Mesenchymal stem cell (in vitro differentiated cells and primary cell): ENCODE measurements at regions not wholly inside any gene's neighbourhood (a gene's known extent, or its start where the extent isn't known, plus 50 kb on each side); places are given as distances from the start of the nearest gene placed in this dataset.

Experiments used
- DNase-seq: peaks from one replicate; pipeline ENCODE4 v3.0.0-alpha.2; 2013
- H2AFZ ChIP-seq: one replicate; pipeline ENCODE4 v1.6.1; 2013; ENCODE audit warnings: low read depth, mild to moderate bottlenecking, control low read depth, inconsistent platforms, low read length, moderate library complexity
- H2AK5ac ChIP-seq: 2 replicates; pipeline ENCODE4 v1.6.1; 2013; ENCODE audit warnings: low read length, moderate library complexity, mild to moderate bottlenecking, inconsistent platforms; ENCODE audit not compliant: severe bottlenecking
- H2BK120ac ChIP-seq: one replicate; pipeline ENCODE4 v1.6.1; 2013; ENCODE audit warnings: low read depth, mild to moderate bottlenecking, inconsistent platforms, low read length, moderate library complexity
- H2BK12ac ChIP-seq, 2 experiments: one replicate each; pipeline ENCODE4 v1.6.1; 2013; ENCODE audit warnings: inconsistent platforms in 2 of 2, low read length in 2 of 2, mild to moderate bottlenecking in 2 of 2, moderate library complexity in 2 of 2, control low read depth in 1 of 2
- H2BK15ac ChIP-seq: one replicate; pipeline ENCODE4 v1.6.1; 2013; ENCODE audit warnings: mild to moderate bottlenecking, low read depth, inconsistent platforms; ENCODE audit not compliant: poor library complexity, severe bottlenecking
- H2BK5ac ChIP-seq: 2 replicates; pipeline ENCODE4 v1.6.1; 2013; ENCODE audit warnings: low read depth, mild to moderate bottlenecking, low read length, control low read depth, inconsistent platforms; ENCODE audit not compliant: poor library complexity, severe bottlenecking
- H3K14ac ChIP-seq, 2 experiments: one replicate each; pipeline ENCODE4 v1.6.1; 2013; ENCODE audit warnings: inconsistent platforms in 2 of 2, low read length in 2 of 2, control low read depth in 1 of 2, mild to moderate bottlenecking in 1 of 2, moderate library complexity in 1 of 2
- H3K18ac ChIP-seq, 2 experiments: one replicate each; pipeline ENCODE4 v1.6.1; 2013; ENCODE audit warnings: inconsistent platforms in 2 of 2, low read length in 2 of 2, control low read depth in 1 of 2, low read depth in 1 of 2, mild to moderate bottlenecking in 1 of 2
- H3K23ac ChIP-seq, 2 experiments: one replicate each; pipeline ENCODE4 v1.6.1; 2013; ENCODE audit warnings: inconsistent platforms in 2 of 2, low read length in 2 of 2, mild to moderate bottlenecking in 2 of 2, moderate library complexity in 2 of 2, control low read depth in 1 of 2
- H3K27ac ChIP-seq: 2 replicates; pipeline ENCODE4 v1.5.1; 2013; ENCODE audit warnings: mild to moderate bottlenecking, moderate library complexity, low read length, control low read depth, inconsistent platforms; ENCODE audit not compliant: poor library complexity, severe bottlenecking
- H3K27me3 ChIP-seq, 2 experiments: 2 replicates each; pipeline versions ENCODE4 v1.6.1 to v1.7.0; 2013; ENCODE audit warnings: low read length in 2 of 2, mild to moderate bottlenecking in 2 of 2, moderate library complexity in 2 of 2, control low read depth in 1 of 2, inconsistent platforms in 1 of 2; ENCODE audit not compliant: control insufficient read depth in 1 of 2, insufficient read depth in 1 of 2
- H3K36me3 ChIP-seq, 2 experiments: 2 replicates each; pipeline versions ENCODE4 v1.6.1 to v1.7.0; 2013; ENCODE audit warnings: low read length in 2 of 2, control low read depth in 1 of 2, inconsistent platforms in 1 of 2, low read depth in 1 of 2, mild to moderate bottlenecking in 1 of 2; ENCODE audit not compliant: insufficient read depth in 2 of 2, control insufficient read depth in 1 of 2
- H3K4ac ChIP-seq, 2 experiments: one replicate each; pipeline ENCODE4 v1.6.1; 2013; ENCODE audit warnings: inconsistent platforms in 2 of 2, low read length in 2 of 2, mild to moderate bottlenecking in 2 of 2, moderate library complexity in 2 of 2, control low read depth in 1 of 2, low read depth in 1 of 2
- H3K4me1 ChIP-seq: 2 replicates; pipeline ENCODE4 v1.6.1; 2013; ENCODE audit warnings: low read depth, low read length, control low read depth; ENCODE audit not compliant: control insufficient read depth, insufficient read depth
- H3K4me2 ChIP-seq: 2 replicates; pipeline ENCODE4 v1.6.1; 2013; ENCODE audit warnings: low read length, mild to moderate bottlenecking, inconsistent platforms; ENCODE audit not compliant: poor library complexity, severe bottlenecking
- H3K4me3 ChIP-seq, 2 experiments: 2 replicates each; pipeline versions ENCODE4 v1.5.1 to v1.7.0; 2013; ENCODE audit warnings: low read length in 2 of 2, mild to moderate bottlenecking in 2 of 2, control low read depth in 1 of 2, low read depth in 1 of 2; ENCODE audit not compliant: insufficient read depth in 1 of 2
- H3K79me1 ChIP-seq: replicated peaks from 2 replicates; pipeline ENCODE4 v1.6.1; 2013; ENCODE audit warnings: mild to moderate bottlenecking, control low read depth, low read length, inconsistent platforms; ENCODE audit not compliant: poor library complexity, severe bottlenecking
- H3K9ac ChIP-seq: 2 replicates; pipeline ENCODE4 v1.7.0; 2013; ENCODE audit warnings: mild to moderate bottlenecking, low read length, moderate library complexity
- H3K9me3 ChIP-seq: 2 replicates; pipeline ENCODE4 v1.7.0; 2013; ENCODE audit warnings: mild to moderate bottlenecking, low read length; ENCODE audit not compliant: control insufficient read depth
- H4K8ac ChIP-seq: one replicate; pipeline ENCODE4 v1.6.1; 2013; ENCODE audit warnings: inconsistent platforms, mild to moderate bottlenecking, low read length, moderate library complexity
- H4K91ac ChIP-seq: one replicate; pipeline ENCODE4 v1.6.1; 2013; ENCODE audit warnings: mild to moderate bottlenecking, low read length, inconsistent platforms
- WGBS: methylation state at CpG from one replicate; pipeline ENCODE4 v1.1.7; 2013; ENCODE audit warnings: mixed read lengths; 5-methylcytosine and 5-hydroxymethylcytosine counted together

DNA sequence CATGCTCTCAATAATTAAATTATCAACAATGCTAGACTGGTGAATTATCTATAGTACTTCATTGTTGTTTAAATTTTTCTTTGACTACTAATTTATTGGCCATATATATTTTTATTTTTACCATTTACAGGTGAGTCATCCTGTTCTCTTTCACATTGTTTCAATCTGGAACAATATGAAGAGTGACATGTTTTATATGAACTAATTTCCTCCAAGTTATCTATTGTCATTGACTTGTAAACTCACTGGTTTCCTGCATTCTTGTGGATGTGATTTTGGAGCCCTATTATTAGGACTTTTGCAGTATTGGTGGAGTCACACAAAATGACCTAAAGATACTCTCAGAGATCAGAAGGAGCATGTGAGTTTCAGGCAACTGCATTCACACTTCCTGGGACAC is 297.7 kb downstream of the AEBP2 start:
- Histone ChIP-seq H2BK12ac (no peak overlapping the region), H3K36me3 (no peaks in the 10 kb centered on the region)

DNA sequence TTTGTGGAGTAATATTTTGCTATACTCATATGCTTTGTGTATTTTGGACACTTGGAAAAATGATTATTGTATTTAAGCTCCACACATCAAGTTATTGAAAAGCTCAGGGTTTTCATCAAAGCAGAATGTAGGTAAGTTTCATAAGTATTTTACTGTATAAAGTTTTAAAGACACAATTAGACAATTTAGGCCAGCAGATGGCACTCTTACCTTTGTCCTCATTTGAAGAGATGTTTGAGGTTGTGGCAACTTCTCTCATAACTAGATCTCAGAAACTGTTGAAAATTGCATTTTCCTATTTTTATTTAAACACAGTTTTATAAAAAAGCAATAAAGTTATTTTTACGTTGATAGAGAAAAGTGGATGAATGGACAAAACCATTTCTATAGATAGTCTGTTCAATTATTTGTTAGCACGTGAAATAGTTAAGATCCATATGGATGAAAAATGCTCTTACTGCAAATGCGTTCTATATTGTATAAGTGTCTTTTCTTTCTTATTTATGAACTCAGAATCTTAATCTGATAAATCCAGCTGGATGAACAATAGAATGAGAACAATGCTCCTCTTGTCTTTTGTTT is 300.0 kb downstream of the AEBP2 start:
- H3K4me3 ChIP-seq: no peak overlapping the region
- no peaks in the 10 kb centered on the region for H3K79me1 ChIP-seq
- H3K9ac ChIP-seq: no peak overlapping the region
- no peak overlapping the region for H3K23ac ChIP-seq
- no peak overlapping the region for H3K27ac ChIP-seq
- no peaks in the 10 kb centered on the region for H3K4me1 ChIP-seq
- H2AFZ ChIP-seq: no peak overlapping the region
- H3K9me3 ChIP-seq: no peaks in the 10 kb centered on the region
- WGBS: 50% methylated on average over 2 of the region's 3 CpGs
- H2BK5ac ChIP-seq: no peak overlapping the region
- H3K4me2 ChIP-seq: no peak overlapping the region
- H2BK15ac ChIP-seq: no peak overlapping the region
- no peak overlapping the region for H4K8ac ChIP-seq
- no peak overlapping the region for H2BK12ac ChIP-seq
- no peak overlapping the region for H2BK120ac ChIP-seq
- peak; percentile 76 for DNase-seq
- H3K4ac ChIP-seq: no peak overlapping the region
- no peak overlapping the region for H3K18ac ChIP-seq
- H3K36me3 ChIP-seq: no peaks in the 10 kb centered on the region
- H2AK5ac ChIP-seq: no peak overlapping the region
- H4K91ac ChIP-seq: no peak overlapping the region
- no peak overlapping the region for H3K14ac ChIP-seq
- H3K27me3 ChIP-seq: no peaks in the 10 kb centered on the region

More for the DNA sequence above, 297.7 kb downstream of the AEBP2 start:
- Histone ChIP-seq H3K27me3 (no peaks in the 10 kb centered on the region), H3K4me3 (no peak overlapping the region), H3K4ac (no peak overlapping the region), H4K91ac (no peak overlapping the region), H3K9me3 (no peaks in the 10 kb centered on the region), H3K27ac (no peak overlapping the region), H2AK5ac (no peak overlapping the region), H4K8ac (no peak overlapping the region), H3K23ac (no peak overlapping the region), H2BK120ac (no peak overlapping the region), H3K79me1 (no peaks in the 10 kb centered on the region), H3K4me2 (no peak overlapping the region), H3K4me1 (no peaks in the 10 kb centered on the region), H3K9ac (no peak overlapping the region), H2BK5ac (no peak overlapping the region), H2BK15ac (no peak overlapping the region), H3K18ac (no peak overlapping the region), H2AFZ (no peak overlapping the region), H3K14ac (no peak overlapping the region)
- no peak for DNase-seq

DNA sequence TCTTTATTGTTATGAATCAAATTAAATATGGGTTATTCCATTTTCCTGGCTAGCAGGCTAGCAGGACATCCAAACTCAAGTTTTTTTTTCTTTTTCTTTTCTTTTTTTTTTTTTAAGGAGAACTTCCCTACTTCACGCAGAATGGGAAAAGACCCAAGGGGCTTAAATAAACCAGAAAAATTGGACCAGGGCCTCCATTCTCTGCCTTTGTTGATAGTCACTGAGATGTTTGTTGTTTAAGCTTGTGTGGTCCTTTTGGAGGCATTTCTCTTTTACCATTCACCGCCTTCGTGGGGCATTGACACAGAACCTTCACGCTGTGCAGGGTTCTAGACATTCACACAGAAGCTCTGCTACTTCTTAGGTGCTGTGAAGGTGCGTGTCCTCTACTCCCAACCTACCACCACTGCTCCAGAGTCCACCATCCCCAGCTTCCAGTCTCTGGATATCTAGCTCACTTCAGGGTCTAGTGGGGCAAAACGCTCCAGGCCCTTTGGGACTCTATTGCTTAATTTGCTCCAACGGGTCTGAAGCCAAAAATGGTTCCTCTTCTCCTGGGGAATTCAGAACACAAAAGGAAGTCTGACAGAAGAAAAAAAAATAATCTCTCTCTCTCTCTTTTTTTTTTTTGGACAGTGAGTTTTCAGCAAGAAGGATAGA is 301.3 kb downstream of the AEBP2 start:
- Histone ChIP-seq H2AK5ac (peak overlapping the region; percentile 69), H3K79me1 (no peaks in the 10 kb centered on the region), H3K4ac (no peak overlapping the region), H3K27me3 (no peaks in the 10 kb centered on the region), H2BK15ac (no peak overlapping the region), H2BK5ac (no peak overlapping the region), H4K8ac (no peak overlapping the region), H4K91ac (no peak overlapping the region), H3K14ac (no peak overlapping the region), H2BK12ac (peak overlapping the region in 1 of 2 experiments; percentile 92), H2AFZ (no peak overlapping the region), H3K9ac (no peak overlapping the region), H3K27ac (no peak overlapping the region), H3K4me3 (no peak overlapping the region), H3K23ac (no peak overlapping the region), H3K9me3 (no peaks in the 10 kb centered on the region), H2BK120ac (no peak overlapping the region), H3K4me2 (no peak overlapping the region), H3K18ac (peak overlapping the region in 1 of 2 experiments; percentile 66), H3K36me3 (no peaks in the 10 kb centered on the region), H3K4me1 (no peaks in the 10 kb centered on the region)
- DNase-seq: no peak
- WGBS: 90% methylated on average over 6 of the region's 7 CpGs

DNA sequence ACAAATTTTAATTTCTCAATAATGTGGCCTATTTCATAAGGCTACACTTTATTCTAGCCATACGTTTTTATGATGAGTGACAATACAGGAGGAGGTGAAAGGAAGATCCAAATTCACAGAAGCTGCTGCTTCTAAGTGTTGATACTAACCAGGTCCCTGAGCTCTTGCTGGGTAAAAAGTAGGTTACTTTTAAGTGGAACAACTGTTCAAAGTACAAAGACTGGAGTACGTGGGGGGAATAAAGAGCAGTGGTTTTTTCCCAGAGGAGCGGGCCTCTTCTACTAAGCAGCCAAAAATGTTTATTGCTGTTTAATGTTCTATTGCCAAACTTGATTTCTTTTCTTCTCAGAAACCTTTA is 301.8 kb downstream of the AEBP2 start:
- Histone ChIP-seq H3K36me3 (no peaks in the 10 kb centered on the region), H2BK5ac (no peak overlapping the region), H3K4me1 (no peaks in the 10 kb centered on the region), H2BK12ac (no peak overlapping the region), H4K91ac (no peak overlapping the region), H3K9ac (no peak overlapping the region), H3K18ac (no peak overlapping the region), H3K27me3 (no peaks in the 10 kb centered on the region), H2BK15ac (no peak overlapping the region), H2BK120ac (no peak overlapping the region), H3K27ac (no peak overlapping the region), H3K4me2 (no peak overlapping the region), H2AK5ac (no peak overlapping the region), H3K79me1 (no peaks in the 10 kb centered on the region), H2AFZ (no peak overlapping the region), H3K14ac (no peak overlapping the region), H3K4ac (no peak overlapping the region), H3K4me3 (no peak overlapping the region), H4K8ac (no peak overlapping the region), H3K9me3 (no peaks in the 10 kb centered on the region), H3K23ac (no peak overlapping the region)
- no peak for DNase-seq
- 51% methylated on average over 2 of the region's 3 CpGs for WGBS
